C4-2B (cell line): ENCODE measurements at regions not wholly inside any gene's neighbourhood (a gene's known extent, or its start where the extent isn't known, plus 50 kb on each side); places are given as distances from the start of the nearest gene placed in this dataset.

Experiments
- CTCF ChIP-seq: fragments of 450-650 bp; conservative IDR thresholded peaks from 2 replicates; pipeline ENCODE4 v1.5.1; 2017; ENCODE audit warnings: mild to moderate bottlenecking
- ZFX ChIP-seq: fragments of 450-650 bp; IDR thresholded peaks from 2 replicates; pipeline ENCODE4 v1.6.1; 2017

- TF ChIP-seq CTCF (no peak), ZFX (no peak)
Measured at GRCh38 chr15:25624504-25625177, 185.8 kb upstream of the UBE3A start.
